PFSK-1 (cell line): ENCODE measurements at regions not wholly inside any gene's neighbourhood (a gene's known extent, or its start where the extent isn't known, plus 50 kb on each side); places are given as distances from the start of the nearest gene placed in this dataset.

ENCODE experiments used
- FOXP2 ChIP-seq: optimal IDR thresholded peaks from 2 replicates; pipeline ENCODE3; 2011; ENCODE audit warnings: borderline replicate concordance, control low read depth, inconsistent platforms; ENCODE audit not compliant: insufficient read depth; ENCODE audit errors: extremely low read length, extremely low read depth
- POLR2AphosphoS5 ChIP-seq: IDR thresholded peaks from 2 replicates; pipeline ENCODE4 v1.6.1; 2012; ENCODE audit warnings: low read depth, mild to moderate bottlenecking, control low read depth, low read length, moderate library complexity
- SIN3A ChIP-seq: IDR thresholded peaks from 2 replicates; pipeline ENCODE4 v1.6.1; 2012; ENCODE audit warnings: mild to moderate bottlenecking, low read length, moderate library complexity, borderline replicate concordance; ENCODE audit not compliant: insufficient read depth
- TAF1 ChIP-seq: IDR thresholded peaks from 2 replicates; pipeline ENCODE4 v1.6.1; 2012; ENCODE audit warnings: low read length, control low read depth, borderline replicate concordance; ENCODE audit not compliant: insufficient read depth
- TF ChIP-seq, protein P1 (sequence below), 2 experiments: IDR thresholded peaks; 2 replicates each; pipeline versions ENCODE4 v1.6.1 to v1.8.0; 2011 to 2012; ENCODE audit warnings: low read depth in 2 of 2, low read length in 2 of 2, control low read depth in 1 of 2, inconsistent platforms in 1 of 2, mild to moderate bottlenecking in 1 of 2, moderate library complexity in 1 of 2; ENCODE audit not compliant: insufficient read depth in 1 of 2

DNA sequence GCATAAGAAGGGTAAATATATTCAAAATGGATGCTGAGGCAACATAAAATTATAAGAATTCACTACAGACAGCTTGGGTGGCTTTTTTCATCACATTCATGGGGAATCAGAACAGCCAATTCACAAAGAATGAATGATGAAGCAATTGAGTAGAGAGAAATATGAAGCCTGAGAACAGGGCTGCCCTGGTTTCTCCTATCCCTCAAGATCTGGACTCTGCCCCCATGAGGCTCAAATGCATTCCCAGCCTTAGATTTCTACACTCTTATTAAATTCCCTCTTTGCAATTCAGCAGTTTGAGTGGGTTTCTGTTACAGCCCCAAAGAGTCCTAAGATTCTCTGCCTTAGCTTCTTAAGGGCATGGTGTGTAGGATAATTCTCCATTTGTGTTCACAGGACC is 172.5 kb downstream of the MAIP1 start:
- no peak for TF ChIP-seq FOXP2
- TF ChIP-seq, protein P1, sequence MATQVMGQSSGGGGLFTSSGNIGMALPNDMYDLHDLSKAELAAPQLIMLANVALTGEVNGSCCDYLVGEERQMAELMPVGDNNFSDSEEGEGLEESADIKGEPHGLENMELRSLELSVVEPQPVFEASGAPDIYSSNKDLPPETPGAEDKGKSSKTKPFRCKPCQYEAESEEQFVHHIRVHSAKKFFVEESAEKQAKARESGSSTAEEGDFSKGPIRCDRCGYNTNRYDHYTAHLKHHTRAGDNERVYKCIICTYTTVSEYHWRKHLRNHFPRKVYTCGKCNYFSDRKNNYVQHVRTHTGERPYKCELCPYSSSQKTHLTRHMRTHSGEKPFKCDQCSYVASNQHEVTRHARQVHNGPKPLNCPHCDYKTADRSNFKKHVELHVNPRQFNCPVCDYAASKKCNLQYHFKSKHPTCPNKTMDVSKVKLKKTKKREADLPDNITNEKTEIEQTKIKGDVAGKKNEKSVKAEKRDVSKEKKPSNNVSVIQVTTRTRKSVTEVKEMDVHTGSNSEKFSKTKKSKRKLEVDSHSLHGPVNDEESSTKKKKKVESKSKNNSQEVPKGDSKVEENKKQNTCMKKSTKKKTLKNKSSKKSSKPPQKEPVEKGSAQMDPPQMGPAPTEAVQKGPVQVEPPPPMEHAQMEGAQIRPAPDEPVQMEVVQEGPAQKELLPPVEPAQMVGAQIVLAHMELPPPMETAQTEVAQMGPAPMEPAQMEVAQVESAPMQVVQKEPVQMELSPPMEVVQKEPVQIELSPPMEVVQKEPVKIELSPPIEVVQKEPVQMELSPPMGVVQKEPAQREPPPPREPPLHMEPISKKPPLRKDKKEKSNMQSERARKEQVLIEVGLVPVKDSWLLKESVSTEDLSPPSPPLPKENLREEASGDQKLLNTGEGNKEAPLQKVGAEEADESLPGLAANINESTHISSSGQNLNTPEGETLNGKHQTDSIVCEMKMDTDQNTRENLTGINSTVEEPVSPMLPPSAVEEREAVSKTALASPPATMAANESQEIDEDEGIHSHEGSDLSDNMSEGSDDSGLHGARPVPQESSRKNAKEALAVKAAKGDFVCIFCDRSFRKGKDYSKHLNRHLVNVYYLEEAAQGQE (IDR thresholded peaks at IDR 0.05; ENCODE audit: insufficient read depth in 1 of 2, low read depth in 2 of 2, low read length in 2 of 2): no peak
- no peak for TF ChIP-seq SIN3A
- no peak for TF ChIP-seq POLR2AphosphoS5
- no peak for TF ChIP-seq TAF1

DNA sequence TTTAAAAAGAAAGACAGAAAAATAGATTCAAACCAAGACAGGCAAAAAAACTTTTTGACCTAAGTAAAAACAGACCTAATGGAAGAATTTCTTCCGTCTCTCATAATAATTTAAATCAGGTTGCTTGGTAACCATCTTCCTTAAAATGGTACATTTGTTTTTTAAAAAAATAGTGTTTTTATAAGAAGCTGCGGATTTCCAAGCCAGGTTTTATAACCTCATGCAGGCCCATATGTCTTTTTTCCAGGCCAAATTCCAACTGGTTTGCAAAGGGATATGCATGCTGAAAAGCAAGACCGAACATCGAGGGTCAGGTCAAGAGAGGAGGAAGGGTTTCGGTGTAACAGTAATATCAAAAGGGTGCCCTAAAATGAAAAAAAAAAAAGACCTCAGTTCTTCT is 172.9 kb downstream of the MAIP1 start:
- TF ChIP-seq TAF1 (no peak), FOXP2 (no peak), SIN3A (no peak), POLR2AphosphoS5 (no peak)
- TF ChIP-seq, protein P1 (IDR thresholded peaks at IDR 0.05; ENCODE audit: insufficient read depth in 1 of 2, low read depth in 2 of 2, low read length in 2 of 2): no peak

DNA sequence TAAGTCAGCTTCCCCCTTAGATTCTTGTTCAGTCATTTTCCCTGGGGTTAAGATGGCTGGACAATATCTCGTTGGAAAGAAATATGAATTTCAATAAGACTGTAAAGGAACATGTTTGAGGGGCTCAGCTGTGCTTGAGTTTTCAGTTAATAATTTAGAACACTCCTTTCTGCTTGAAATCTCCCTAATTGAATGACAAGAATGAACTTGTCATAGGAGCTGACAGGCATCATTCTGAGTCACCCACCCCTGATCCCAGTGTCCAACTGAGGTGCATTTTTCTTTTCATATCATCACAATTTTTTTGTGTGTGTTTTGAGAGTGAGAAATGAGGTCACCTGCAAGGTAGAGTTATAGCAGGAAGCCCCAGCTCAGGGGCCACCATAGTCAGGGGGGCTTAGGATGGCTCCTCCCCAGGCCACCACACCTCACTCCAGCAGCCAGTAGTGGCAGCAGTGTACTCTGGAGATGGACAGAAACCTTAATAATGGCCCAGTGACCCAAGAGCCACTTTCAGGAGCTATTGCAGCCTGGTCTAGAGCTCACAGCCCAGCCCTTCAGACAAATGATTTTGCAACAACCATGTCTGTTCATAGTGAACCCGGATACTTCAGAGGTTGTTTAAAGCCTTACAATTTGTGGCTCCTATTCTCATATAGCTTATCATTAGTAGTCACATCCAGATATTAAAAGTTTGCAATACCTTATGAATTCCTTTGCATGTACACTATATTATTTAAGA is 174.5 kb downstream of the MAIP1 start:
- TF ChIP-seq TAF1 (no peak), SIN3A (no peak), FOXP2 (no peak), POLR2AphosphoS5 (no peak)
- TF ChIP-seq, protein P1 (IDR thresholded peaks at IDR 0.05; ENCODE audit: insufficient read depth in 1 of 2, low read depth in 2 of 2, low read length in 2 of 2): no peak

DNA sequence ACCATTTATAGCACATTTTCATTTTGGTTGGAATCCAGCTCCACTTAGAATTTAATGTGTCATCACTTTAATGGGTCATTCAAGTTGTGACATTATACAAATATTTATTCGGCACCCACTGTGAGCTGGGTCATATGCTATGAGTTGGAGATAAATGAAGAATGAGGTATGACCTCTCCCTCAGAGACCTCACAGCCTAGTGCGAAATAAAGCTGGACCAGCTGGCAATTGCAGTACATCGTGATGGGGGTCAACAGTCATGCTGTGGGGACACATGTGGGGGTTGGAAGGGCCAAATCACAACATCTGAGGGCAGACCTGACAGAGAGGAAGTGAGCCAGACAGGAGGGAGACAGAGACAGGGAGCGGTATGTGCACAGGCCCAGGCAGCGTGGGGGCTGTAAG is 175.4 kb downstream of the MAIP1 start:
- TF ChIP-seq FOXP2: peak; percentile 59
- TF ChIP-seq, protein P1 (IDR thresholded peaks at IDR 0.05; ENCODE audit: insufficient read depth in 1 of 2, low read depth in 2 of 2, low read length in 2 of 2): no peak

DNA sequence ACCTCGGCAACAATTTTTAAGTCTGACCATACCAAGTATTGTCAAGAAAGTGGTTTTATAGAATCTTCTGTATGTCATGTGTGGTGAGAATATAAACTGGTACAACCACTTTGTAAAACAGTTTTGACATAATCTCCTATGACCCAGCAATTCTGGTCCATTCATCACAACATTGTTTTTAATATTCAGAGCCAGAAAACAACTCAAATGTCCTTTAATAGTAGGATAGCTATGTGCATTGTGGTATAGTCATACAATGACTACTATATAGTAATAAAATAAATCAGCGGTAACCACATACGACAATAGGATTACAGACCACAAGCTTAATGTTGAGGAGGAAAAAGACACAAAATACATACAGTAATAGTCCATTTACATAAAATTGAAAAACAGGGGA is 175.2 kb upstream of the SPATS2L start:
- no peak for TF ChIP-seq FOXP2
- TF ChIP-seq, protein P1 (IDR thresholded peaks at IDR 0.05; ENCODE audit: insufficient read depth in 1 of 2, low read depth in 2 of 2, low read length in 2 of 2): no peak
